Ureter (tissue), 1 donor: ENCODE measurements at regions not wholly inside any gene's neighbourhood (a gene's known extent, or its start where the extent isn't known, plus 50 kb on each side); places are given as distances from the start of the nearest gene placed in this dataset.

ENCODE experiments used
- DNase-seq: peaks from one replicate; pipeline ENCODE4 v3.0.0-alpha.2; 2020; ENCODE audit warnings: low spot score
- donor health status: DM: yes; HTN: yes; CAD: no.

DNA sequence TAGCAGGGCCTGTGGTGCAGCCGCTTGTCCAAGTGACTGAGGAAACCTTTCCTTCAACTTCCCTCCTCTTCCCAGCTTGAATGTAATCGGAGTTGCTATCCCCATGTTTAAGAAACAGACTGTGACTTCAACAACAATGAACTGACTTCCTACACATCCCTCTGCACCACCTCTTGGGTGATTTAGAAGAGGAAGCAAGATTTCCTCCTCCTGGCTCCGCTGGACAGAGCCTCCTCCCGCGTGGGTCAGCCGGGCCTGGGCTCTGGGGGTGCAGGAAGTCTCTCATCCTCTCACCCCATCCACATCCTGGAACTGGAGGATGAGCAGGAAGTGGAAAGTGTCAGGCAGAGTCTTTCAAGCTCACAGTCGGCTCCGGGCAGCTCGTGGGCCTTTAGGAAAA, 84.3 kb downstream of the GATA6 start:
- DNase-seq, result no peak

DNA sequence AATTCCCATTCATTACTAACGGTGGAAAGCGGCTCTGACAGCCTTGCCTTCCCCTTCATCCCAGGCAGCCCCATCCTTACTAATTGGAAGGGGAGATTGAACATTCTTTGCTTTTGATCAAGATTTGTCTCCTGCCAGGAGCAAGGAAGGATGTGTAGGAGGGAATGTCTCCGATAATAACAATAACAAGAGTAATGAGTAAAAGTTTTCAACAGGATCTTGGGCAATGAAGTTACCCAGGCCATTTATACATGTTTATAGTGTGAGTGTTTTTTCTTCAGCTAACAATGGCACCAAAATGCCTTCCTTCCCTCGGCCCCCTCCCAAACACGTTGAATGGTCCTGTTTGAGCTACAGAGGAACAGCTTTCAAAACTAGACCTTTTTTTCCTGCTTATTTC, 83.8 kb downstream of the GATA6 start:
- no peak for DNase-seq
